Trophoblast cell (in vitro differentiated cells and primary cell): ENCODE measurements at regions not wholly inside any gene's neighbourhood (a gene's known extent, or its start where the extent isn't known, plus 50 kb on each side); places are given as distances from the start of the nearest gene placed in this dataset.
A peak's percentile ranks its signal among the peaks of the same experiment; 100 is the strongest.

Experiments used
- DNase-seq, 2 donors: peaks; one replicate each; pipeline ENCODE4 v3.0.0-alpha.2; 2016
- H2AFZ ChIP-seq: 2 replicates; pipeline ENCODE4 v1.6.1; 2013; ENCODE audit warnings: low read length, moderate library complexity, mild to moderate bottlenecking; ENCODE audit not compliant: insufficient read depth, poor library complexity
- H2AK5ac ChIP-seq: 2 replicates; pipeline ENCODE4 v1.6.1; 2013; ENCODE audit warnings: mild to moderate bottlenecking, low read length
- H2BK120ac ChIP-seq: 2 replicates; pipeline ENCODE4 v1.6.1; 2013; ENCODE audit warnings: low read length, mild to moderate bottlenecking, moderate library complexity; ENCODE audit not compliant: insufficient read depth, poor library complexity
- H2BK12ac ChIP-seq: 2 replicates; pipeline ENCODE4 v1.6.1; 2013; ENCODE audit warnings: mild to moderate bottlenecking, low read length, moderate library complexity
- H2BK5ac ChIP-seq: 2 replicates; pipeline ENCODE4 v1.6.1; 2013; ENCODE audit warnings: low read length, low read depth, moderate library complexity, mild to moderate bottlenecking; ENCODE audit not compliant: poor library complexity
- H3K14ac ChIP-seq: 2 replicates; pipeline ENCODE4 v1.6.1; 2013; ENCODE audit warnings: mild to moderate bottlenecking, low read length
- H3K18ac ChIP-seq: 2 replicates; pipeline ENCODE4 v1.6.1; 2013; ENCODE audit warnings: mild to moderate bottlenecking, low read length
- H3K23ac ChIP-seq: 2 replicates; pipeline ENCODE4 v1.6.1; 2013; ENCODE audit warnings: low read length
- H3K27ac ChIP-seq: 2 replicates; pipeline ENCODE4 v1.5.1; 2013; ENCODE audit warnings: low read depth, mild to moderate bottlenecking, inconsistent platforms, low read length, moderate library complexity
- H3K27me3 ChIP-seq: 2 replicates; pipeline ENCODE4 v1.6.1; 2013; ENCODE audit warnings: inconsistent platforms, mild to moderate bottlenecking, low read length, moderate library complexity; ENCODE audit not compliant: insufficient read depth
- H3K36me3 ChIP-seq, 2 experiments: 1 replicate in 1 of 2; 2 replicates in 1 of 2; pipeline ENCODE4 v1.6.1; 2013; ENCODE audit warnings: low read length in 2 of 2, mild to moderate bottlenecking in 2 of 2, moderate library complexity in 1 of 2; ENCODE audit not compliant: insufficient read depth in 2 of 2, control insufficient read depth in 1 of 2
- H3K4ac ChIP-seq: 2 replicates; pipeline ENCODE4 v1.6.1; 2013; ENCODE audit warnings: low read depth, mild to moderate bottlenecking, low read length, moderate library complexity
- H3K4me1 ChIP-seq, 2 experiments: 1 replicate in 1 of 2; 2 replicates in 1 of 2; pipeline ENCODE4 v1.6.1; 2013; ENCODE audit warnings: low read length in 2 of 2, mild to moderate bottlenecking in 2 of 2, moderate library complexity in 1 of 2; ENCODE audit not compliant: insufficient read depth in 2 of 2, control insufficient read depth in 1 of 2
- H3K4me2 ChIP-seq: 2 replicates; pipeline ENCODE4 v1.6.1; 2013; ENCODE audit warnings: inconsistent platforms, mild to moderate bottlenecking, low read length, moderate library complexity
- H3K4me3 ChIP-seq: 2 replicates; pipeline ENCODE4 v1.5.1; 2013; ENCODE audit warnings: mild to moderate bottlenecking, low read depth, low read length, inconsistent platforms
- H3K79me1 ChIP-seq: one replicate; pipeline ENCODE4 v1.6.1; 2013; ENCODE audit warnings: low read length
- H3K79me2 ChIP-seq: 2 replicates; pipeline ENCODE4 v1.6.1; 2013; ENCODE audit warnings: low read length, mild to moderate bottlenecking; ENCODE audit not compliant: control insufficient read depth, insufficient read depth, poor library complexity
- H3K9ac ChIP-seq: 2 replicates; pipeline ENCODE4 v1.6.1; 2013; ENCODE audit warnings: mild to moderate bottlenecking, low read length
- H3K9me3 ChIP-seq: 2 replicates; pipeline ENCODE4 v1.6.1; 2013; ENCODE audit warnings: low read depth, mild to moderate bottlenecking, control low read depth, inconsistent platforms, low read length; ENCODE audit not compliant: insufficient read depth
- H4K12ac ChIP-seq: 2 replicates; pipeline ENCODE4 v1.6.1; 2013; ENCODE audit warnings: low read depth, mild to moderate bottlenecking, low read length, moderate library complexity
- H4K8ac ChIP-seq: 2 replicates; pipeline ENCODE4 v1.6.1; 2013; ENCODE audit warnings: low read depth, mild to moderate bottlenecking, low read length, moderate library complexity
- H4K91ac ChIP-seq: one replicate; pipeline ENCODE4 v1.6.1; 2013; ENCODE audit warnings: low read depth, mild to moderate bottlenecking, low read length, moderate library complexity
- WGBS: extraction: QIAGEN DNeasy Blood & Tissue Kit; methylation state at CpG from one replicate; pipeline ENCODE4 v1.1.7; 2013; ENCODE audit warnings: missing lambda C conversion rate; ENCODE audit not compliant: insufficient read length, insufficient coverage; ENCODE audit errors: extremely low coverage; 5-methylcytosine and 5-hydroxymethylcytosine counted together

DNA sequence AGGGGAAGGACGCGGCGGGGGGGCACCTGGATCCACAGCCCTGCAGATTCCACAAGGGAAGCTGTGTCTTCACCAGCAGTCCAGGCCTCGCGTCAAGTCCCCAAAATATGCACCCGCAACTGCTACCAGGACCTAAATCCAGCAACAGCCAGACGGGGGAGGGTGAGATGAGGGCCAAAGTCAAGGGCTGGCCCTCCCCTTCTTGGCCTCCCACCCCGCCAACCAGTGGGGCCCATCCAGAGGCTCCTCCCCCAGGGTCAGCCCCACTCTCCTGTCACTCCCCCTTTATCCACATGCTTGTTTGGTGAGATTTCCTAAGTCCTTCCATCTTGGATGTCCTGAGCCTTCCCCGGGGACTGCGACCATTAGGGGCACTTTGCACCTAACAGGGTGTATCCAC is 138.7 kb downstream of the ENGASE start:
- Histone ChIP-seq H3K79me1 (no peaks in the 10 kb centered on the region), H3K4me1 (peaks cover 3% of the 10 kb centered on the region in 2 experiments), H3K23ac (no peak overlapping the region), H3K79me2 (no peaks in the 10 kb centered on the region), H3K18ac (no peak overlapping the region), H2BK12ac (no peak overlapping the region), H4K8ac (no peak overlapping the region), H3K27me3 (no peaks in the 10 kb centered on the region), H3K4me2 (no peak overlapping the region), H4K91ac (no peak overlapping the region), H3K4me3 (no peak overlapping the region), H3K4ac (no peak overlapping the region), H3K9me3 (no peaks in the 10 kb centered on the region), H2BK5ac (no peak overlapping the region), H2AK5ac (no peak overlapping the region), H4K12ac (no peak overlapping the region), H2AFZ (no peak overlapping the region), H3K9ac (no peak overlapping the region), H2BK120ac (no peak overlapping the region), H3K14ac (no peak overlapping the region), H3K36me3 (no peaks in the 10 kb centered on the region), H3K27ac (no peak overlapping the region)
- WGBS: no CpG with 5 or more reads among the region's 10 CpGs
- no peak for DNase-seq

DNA sequence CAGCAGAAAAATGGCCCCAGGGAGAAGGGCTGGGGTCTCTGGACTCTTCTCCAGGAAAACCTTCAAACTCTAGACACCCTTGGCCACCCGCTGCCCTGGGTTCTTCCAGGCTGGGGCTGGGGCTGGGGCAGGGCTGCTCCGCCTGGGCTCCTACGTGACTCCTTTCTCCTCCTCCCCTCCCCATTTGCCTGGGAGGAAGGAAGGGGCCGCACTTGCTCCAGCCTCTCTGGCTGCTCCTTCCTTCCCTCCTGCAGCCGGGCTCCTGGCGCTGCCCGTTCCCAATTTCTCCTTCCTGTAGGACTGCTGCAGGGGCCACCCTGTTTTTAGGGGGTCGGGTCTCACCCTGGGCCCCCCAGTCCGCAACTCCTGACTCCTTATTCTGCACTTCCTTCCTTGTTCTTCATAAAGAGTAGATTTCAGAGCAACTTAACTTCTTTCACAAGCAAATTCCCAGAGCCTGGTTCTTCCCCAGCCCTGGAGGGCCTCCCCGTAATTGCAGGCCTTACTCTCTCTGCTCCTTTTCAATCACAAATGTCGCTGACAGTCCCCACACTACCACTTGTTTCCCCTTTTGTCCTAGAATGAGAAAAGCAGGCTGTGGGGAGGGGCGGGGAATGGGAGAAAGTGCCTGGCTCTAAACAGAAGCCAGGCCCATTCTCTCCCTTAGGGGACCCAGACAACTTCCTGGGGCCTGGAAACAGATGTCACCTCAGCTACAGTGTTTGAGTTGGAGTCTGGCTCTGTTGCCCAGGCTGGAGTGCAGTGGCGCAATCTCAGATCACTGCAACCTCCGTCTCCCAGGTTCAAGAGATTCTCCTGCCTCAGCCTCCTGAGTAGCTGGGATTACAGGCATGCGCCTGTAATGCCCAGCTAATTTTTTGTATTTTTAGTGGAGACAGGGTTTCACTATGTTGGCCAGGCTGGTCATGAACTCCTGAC is 137.8 kb downstream of the ENGASE start:
- Histone ChIP-seq H4K8ac (no peak overlapping the region), H2BK5ac (no peak overlapping the region), H3K9ac (no peak overlapping the region), H3K36me3 (no peaks in the 10 kb centered on the region), H2BK120ac (no peak overlapping the region), H3K27me3 (no peaks in the 10 kb centered on the region), H3K9me3 (no peaks in the 10 kb centered on the region), H2AK5ac (no peak overlapping the region), H4K91ac (no peak overlapping the region), H3K27ac (no peak overlapping the region), H3K79me1 (no peaks in the 10 kb centered on the region), H3K23ac (no peak overlapping the region), H3K18ac (no peak overlapping the region), H3K14ac (no peak overlapping the region), H2AFZ (no peak overlapping the region), H3K79me2 (no peaks in the 10 kb centered on the region), H3K4me1 (peaks cover 3% of the 10 kb centered on the region in 2 experiments), H2BK12ac (no peak overlapping the region), H3K4ac (no peak overlapping the region), H4K12ac (no peak overlapping the region), H3K4me2 (no peak overlapping the region), H3K4me3 (no peak overlapping the region)
- WGBS: no CpG with 5 or more reads among the region's 15 CpGs
- no peak for DNase-seq

DNA sequence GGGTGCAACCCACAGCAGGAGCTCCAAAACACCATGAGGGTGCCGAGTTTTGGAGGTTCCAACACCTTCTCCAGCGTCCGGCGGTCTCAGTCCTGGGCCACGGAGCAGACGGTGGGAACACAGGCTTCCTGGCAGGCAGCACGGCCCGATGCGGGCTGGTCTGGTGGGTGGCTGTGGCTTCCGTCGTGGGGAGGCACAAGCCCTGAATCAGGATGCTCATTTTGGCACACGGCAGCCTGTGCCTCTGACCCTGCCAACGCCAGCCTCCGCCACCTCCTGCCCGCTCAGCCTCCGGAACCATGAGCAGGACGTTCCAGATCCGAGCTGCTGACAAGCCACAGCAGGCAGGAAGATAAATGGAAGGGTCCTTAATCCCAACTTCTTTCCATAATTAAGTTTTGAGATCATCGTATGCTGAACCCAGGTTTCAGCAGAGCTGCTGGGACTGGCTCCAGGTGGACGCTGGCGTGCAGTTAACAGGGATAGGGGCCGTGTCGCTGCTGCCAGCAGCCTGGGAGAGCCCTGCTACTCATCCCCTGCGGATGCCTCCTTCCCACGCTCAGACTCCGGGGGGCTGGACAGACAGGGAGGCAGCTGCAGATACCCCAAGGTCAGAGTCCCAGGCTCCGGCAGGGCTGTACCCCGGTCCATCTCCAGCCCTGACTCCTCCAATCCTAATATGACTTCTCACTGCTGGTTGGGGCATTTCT is 136.6 kb downstream of the ENGASE start:
- WGBS: no CpG with 5 or more reads among the region's 28 CpGs
- Histone ChIP-seq H2BK120ac (no peak overlapping the region), H3K9me3 (peaks cover 2% of the 10 kb centered on the region), H3K14ac (no peak overlapping the region), H3K4me1 (peaks cover 3% of the 10 kb centered on the region in 2 experiments), H3K4me2 (no peak overlapping the region), H4K91ac (no peak overlapping the region), H2BK5ac (no peak overlapping the region), H3K9ac (no peak overlapping the region), H3K18ac (no peak overlapping the region), H3K27me3 (no peaks in the 10 kb centered on the region), H3K4ac (no peak overlapping the region), H2BK12ac (no peak overlapping the region), H2AFZ (no peak overlapping the region), H3K23ac (no peak overlapping the region), H3K36me3 (no peaks in the 10 kb centered on the region), H3K27ac (no peak overlapping the region), H3K4me3 (no peak overlapping the region), H3K79me1 (no peaks in the 10 kb centered on the region), H4K8ac (no peak overlapping the region), H4K12ac (no peak overlapping the region), H3K79me2 (no peaks in the 10 kb centered on the region), H2AK5ac (no peak overlapping the region)
- DNase-seq: no peak

DNA sequence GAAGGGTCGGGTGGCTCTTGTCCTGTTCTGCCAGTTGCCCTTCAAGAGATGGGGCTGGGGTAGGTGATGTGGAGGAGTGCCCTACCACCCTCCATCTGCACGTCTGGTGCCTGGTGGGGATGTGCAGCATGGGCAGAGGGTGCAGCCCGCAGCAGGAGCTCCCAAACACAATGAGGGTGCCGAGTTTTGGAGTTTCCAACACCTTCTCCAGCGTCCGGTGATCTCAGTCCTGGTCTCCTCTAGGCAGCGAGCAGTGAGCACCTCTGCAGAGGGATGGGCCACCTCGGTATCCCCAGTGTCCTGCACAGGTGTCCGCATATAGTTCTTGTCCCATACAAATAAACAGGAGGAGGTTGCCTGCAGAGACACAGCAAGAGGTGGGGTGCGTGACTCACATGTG is 136.0 kb downstream of the ENGASE start:
- H2BK12ac ChIP-seq: no peak overlapping the region
- peak overlapping the region; percentile 58 for H3K4me3 ChIP-seq
- H3K4me1 ChIP-seq: peaks cover 3% of the 10 kb centered on the region in 2 experiments
- no peak overlapping the region for H3K14ac ChIP-seq
- H3K27ac ChIP-seq: no peak overlapping the region
- no peak overlapping the region for H2BK120ac ChIP-seq
- no CpG with 5 or more reads among the region's 10 CpGs for WGBS
- no peak overlapping the region for H3K23ac ChIP-seq
- DNase-seq: no peak
- no peaks in the 10 kb centered on the region for H3K36me3 ChIP-seq
- no peaks in the 10 kb centered on the region for H3K79me2 ChIP-seq
- H4K8ac ChIP-seq: no peak overlapping the region
- H3K4ac ChIP-seq: no peak overlapping the region
- no peaks in the 10 kb centered on the region for H3K27me3 ChIP-seq
- no peak overlapping the region for H2BK5ac ChIP-seq
- no peak overlapping the region for H4K12ac ChIP-seq
- H3K9ac ChIP-seq: no peak overlapping the region
- peaks cover 2% of the 10 kb centered on the region for H3K9me3 ChIP-seq
- no peak overlapping the region for H3K4me2 ChIP-seq
- H2AK5ac ChIP-seq: no peak overlapping the region
- no peak overlapping the region for H4K91ac ChIP-seq
- H3K18ac ChIP-seq: no peak overlapping the region
- H3K79me1 ChIP-seq: no peaks in the 10 kb centered on the region
- no peak overlapping the region for H2AFZ ChIP-seq
